ENCODE measurements at regions not wholly inside any gene's neighbourhood (a gene's known extent, or its start where the extent isn't known, plus 50 kb on each side); places are given as distances from the start of the nearest gene placed in this dataset.

- DNase-seq (ENCODE audit: extremely low read depth, insufficient read length), result no peak
- Histone ChIP-seq H3K27me3 (replicated peaks; ENCODE audit: control insufficient read depth, insufficient read depth, low read length) (no peaks in the 10 kb centered on the region), H3K36me3 (ENCODE audit: control insufficient read depth, insufficient read depth, low read length) (no peaks in the 10 kb centered on the region), H3K4me3 (replicated peaks; ENCODE audit: low read depth, low read length) (no peak overlapping the region)
- TF ChIP-seq, protein P1, sequence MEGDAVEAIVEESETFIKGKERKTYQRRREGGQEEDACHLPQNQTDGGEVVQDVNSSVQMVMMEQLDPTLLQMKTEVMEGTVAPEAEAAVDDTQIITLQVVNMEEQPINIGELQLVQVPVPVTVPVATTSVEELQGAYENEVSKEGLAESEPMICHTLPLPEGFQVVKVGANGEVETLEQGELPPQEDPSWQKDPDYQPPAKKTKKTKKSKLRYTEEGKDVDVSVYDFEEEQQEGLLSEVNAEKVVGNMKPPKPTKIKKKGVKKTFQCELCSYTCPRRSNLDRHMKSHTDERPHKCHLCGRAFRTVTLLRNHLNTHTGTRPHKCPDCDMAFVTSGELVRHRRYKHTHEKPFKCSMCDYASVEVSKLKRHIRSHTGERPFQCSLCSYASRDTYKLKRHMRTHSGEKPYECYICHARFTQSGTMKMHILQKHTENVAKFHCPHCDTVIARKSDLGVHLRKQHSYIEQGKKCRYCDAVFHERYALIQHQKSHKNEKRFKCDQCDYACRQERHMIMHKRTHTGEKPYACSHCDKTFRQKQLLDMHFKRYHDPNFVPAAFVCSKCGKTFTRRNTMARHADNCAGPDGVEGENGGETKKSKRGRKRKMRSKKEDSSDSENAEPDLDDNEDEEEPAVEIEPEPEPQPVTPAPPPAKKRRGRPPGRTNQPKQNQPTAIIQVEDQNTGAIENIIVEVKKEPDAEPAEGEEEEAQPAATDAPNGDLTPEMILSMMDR (IDR thresholded peaks at IDR 0.05; ENCODE audit: insufficient read depth, low read length, poor library complexity, severe bottlenecking), result no peak
Measured at GRCh38 chr12:41681898-41682297, 462.8 kb downstream of the GXYLT1 start.

DNA sequence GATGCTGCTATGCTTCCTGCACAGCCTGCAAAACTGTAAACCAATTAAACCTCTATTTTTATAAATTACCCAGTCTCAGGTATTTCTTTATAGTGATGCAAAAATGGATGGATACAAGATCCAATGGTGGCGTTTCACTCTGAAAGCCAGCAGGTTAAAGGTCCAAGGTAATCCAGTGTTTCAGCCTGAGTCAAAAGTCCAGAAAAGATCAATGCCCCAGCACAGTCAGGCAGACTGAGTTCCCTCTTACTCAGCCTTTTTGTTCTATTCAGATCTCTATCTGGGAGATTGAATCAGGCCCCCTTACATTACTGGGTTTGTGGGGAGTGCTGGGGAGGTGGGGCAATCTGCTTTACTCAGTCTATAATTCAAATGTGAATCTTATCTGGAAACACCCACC lies 464.5 kb downstream of the GXYLT1 start:
- no peak for DNase-seq (ENCODE audit: extremely low read depth, insufficient read length)
- Histone ChIP-seq H3K36me3 (ENCODE audit: control insufficient read depth, insufficient read depth, low read length) (no peaks in the 10 kb centered on the region), H3K4me3 (replicated peaks; ENCODE audit: low read depth, low read length) (no peak overlapping the region), H3K27me3 (replicated peaks; ENCODE audit: control insufficient read depth, insufficient read depth, low read length) (no peaks in the 10 kb centered on the region)
- TF ChIP-seq, protein P1 (IDR thresholded peaks at IDR 0.05; ENCODE audit: insufficient read depth, low read length, poor library complexity, severe bottlenecking), result no peak

- Histone ChIP-seq H3K27me3 (replicated peaks; ENCODE audit: control insufficient read depth, insufficient read depth, low read length) (no peaks in the 10 kb centered on the region), H3K36me3 (ENCODE audit: control insufficient read depth, insufficient read depth, low read length) (no peaks in the 10 kb centered on the region), H3K4me3 (replicated peaks; ENCODE audit: low read depth, low read length) (no peak overlapping the region)
- TF ChIP-seq, protein P1 (IDR thresholded peaks at IDR 0.05; ENCODE audit: insufficient read depth, low read length, poor library complexity, severe bottlenecking), result peak; percentile 15
- no peak for DNase-seq (ENCODE audit: extremely low read depth, insufficient read length)
Measured at GRCh38 chr12:41663598-41664265, 475.6 kb downstream of the PDZRN4 start.

DNA sequence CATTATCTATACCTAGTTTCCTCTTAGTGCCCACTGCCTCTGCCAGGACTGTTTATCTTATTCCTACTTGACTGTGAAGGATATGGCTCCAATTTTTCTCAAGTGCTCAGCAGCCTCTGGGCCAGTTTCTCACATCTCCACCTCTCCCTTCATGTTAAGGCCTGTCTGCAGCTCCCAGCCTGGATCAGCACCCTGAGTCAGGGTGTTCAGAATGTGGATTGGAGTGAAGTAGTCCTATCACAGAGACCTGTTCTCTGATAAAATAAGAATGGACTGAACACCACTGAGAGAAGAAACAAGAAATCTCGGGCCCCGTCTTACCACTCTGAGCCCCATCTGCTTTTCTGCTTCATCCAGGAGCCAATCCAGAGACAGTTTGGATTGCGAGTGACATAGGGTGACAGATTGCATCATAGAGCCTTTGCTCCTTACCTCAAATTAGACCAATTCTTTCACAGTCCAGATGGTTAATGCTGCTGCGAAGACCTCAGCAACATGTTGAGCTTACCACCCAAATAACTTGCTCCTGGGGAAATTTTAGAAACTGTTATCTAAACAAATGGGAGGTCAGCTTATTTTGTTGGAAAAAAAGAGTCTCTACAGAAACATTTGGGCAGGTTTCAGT lies 473.1 kb downstream of the PDZRN4 start:
- Histone ChIP-seq H3K27me3 (replicated peaks; ENCODE audit: control insufficient read depth, insufficient read depth, low read length) (no peaks in the 10 kb centered on the region), H3K36me3 (ENCODE audit: control insufficient read depth, insufficient read depth, low read length) (no peaks in the 10 kb centered on the region), H3K4me3 (replicated peaks; ENCODE audit: low read depth, low read length) (no peak overlapping the region)
- TF ChIP-seq, protein P1 (IDR thresholded peaks at IDR 0.05; ENCODE audit: insufficient read depth, low read length, poor library complexity, severe bottlenecking), result no peak
- DNase-seq (ENCODE audit: extremely low read depth, insufficient read length), result no peak

GRCh38 chr12:41656454-41656853 lies 468.3 kb downstream of the PDZRN4 start:
- Histone ChIP-seq H3K4me3 (replicated peaks; ENCODE audit: low read depth, low read length) (no peak overlapping the region), H3K36me3 (ENCODE audit: control insufficient read depth, insufficient read depth, low read length) (no peaks in the 10 kb centered on the region), H3K27me3 (replicated peaks; ENCODE audit: control insufficient read depth, insufficient read depth, low read length) (no peaks in the 10 kb centered on the region)
- DNase-seq (ENCODE audit: extremely low read depth, insufficient read length), result no peak
- TF ChIP-seq, protein P1 (IDR thresholded peaks at IDR 0.05; ENCODE audit: insufficient read depth, low read length, poor library complexity, severe bottlenecking), result no peak
